Left colon (tissue), 2 donors: ENCODE measurements at regions not wholly inside any gene's neighbourhood (a gene's known extent, or its start where the extent isn't known, plus 50 kb on each side); places are given as distances from the start of the nearest gene placed in this dataset.

Experiments
- ATAC-seq: fragments of 200-7000 bp; cut with Tn5 transposase; one replicate; pipeline ENCODE4 v1.9.1; 2020; ENCODE audit warnings: mild to moderate bottlenecking, moderate library complexity
- DNase-seq, 2 donors: peaks; one replicate each; pipeline ENCODE4 v3.0.0-alpha.2; 2020
- intact Hi-C, 2 donors: fragments of 100-400 bp; cut with DNase I in 1 of 2; cut with micrococcal nuclease in 1 of 2; formaldehyde crosslinking; loops; one replicate each; pipeline versions ENCODE4 v1.11.2 to v1.14.0; 2022; cut with DNase I, micrococcal nuclease
- donor health status: DM: no; HTN: no; CAD: no.
- donor health status: DM: yes; HTN: yes; CAD: no.

- no peak for ATAC-seq
- no peak for DNase-seq
- intact Hi-C loops = loop anchor here in 1 of 2 donors (10.0 kb wide), 1 partner anchor 300 kb away; no protein-coding TSS in a partner anchor
These were observed 78.9 kb upstream of the MPPED2 start for GRCh38 chr11:30665067-30665466.

DNA sequence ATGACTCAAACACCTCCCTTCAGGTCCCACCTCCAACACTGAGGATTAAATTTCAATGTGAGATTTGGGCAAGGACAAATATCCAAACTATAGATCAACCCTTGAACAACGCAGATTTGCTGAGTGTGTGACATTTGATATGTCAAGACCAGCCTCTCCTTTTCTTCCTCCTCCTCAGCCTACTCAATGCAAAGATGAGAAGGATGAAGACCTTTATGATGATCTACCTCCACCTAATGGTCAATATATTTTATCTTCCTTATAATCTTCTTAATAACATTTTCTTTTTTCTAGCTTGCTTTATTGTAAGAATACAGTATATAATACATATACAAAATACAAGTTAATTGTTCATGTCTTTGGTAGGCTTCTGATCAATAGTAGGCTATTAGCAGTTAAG is 67.5 kb upstream of the MPPED2 start:
- ATAC-seq (no peak), DNase-seq (no peak)
- intact Hi-C loops = no loop called here

DNA sequence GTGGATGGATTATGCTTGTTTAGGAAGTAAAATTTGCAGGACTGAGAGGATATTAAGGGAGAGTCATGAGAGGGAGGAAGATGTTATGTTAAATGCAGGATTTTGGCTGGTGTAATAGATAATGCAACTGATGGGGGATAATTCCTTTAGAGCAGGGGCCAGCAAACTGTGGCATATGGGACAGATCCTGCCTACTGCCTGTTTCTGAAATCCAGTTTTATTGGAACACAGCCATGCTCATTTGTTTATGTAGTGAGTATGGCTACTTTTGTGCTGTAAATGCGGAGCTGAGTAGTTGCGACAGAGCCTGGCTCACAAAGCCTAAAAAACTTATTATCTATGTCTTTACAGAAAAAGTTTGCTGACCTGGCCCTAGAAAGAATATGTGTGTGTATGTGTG is 66.6 kb upstream of the MPPED2 start:
- no peak for ATAC-seq
- intact Hi-C loops = no loop called here
- DNase-seq = no peak

GRCh38 chr11:30650266-30650665 is 64.1 kb upstream of the MPPED2 start:
- intact Hi-C loops = no loop called here
- ATAC-seq = no peak
- no peak for DNase-seq
